Endothelial cell of umbilical vein (primary cell): ENCODE measurements at regions not wholly inside any gene's neighbourhood (a gene's known extent, or its start where the extent isn't known, plus 50 kb on each side); places are given as distances from the start of the nearest gene placed in this dataset.

Source experiments
- CTCF ChIP-seq, 2 donors: IDR thresholded peaks; 1 replicate in 1 of 2; 2 replicates in 1 of 2; pipeline ENCODE4 v1.5.1; 2011; ENCODE audit warnings: low read length in 2 of 2, mild to moderate bottlenecking in 2 of 2, moderate library complexity in 2 of 2, control low read depth in 1 of 2, inconsistent platforms in 1 of 2, low read depth in 1 of 2; ENCODE audit not compliant: insufficient read depth in 1 of 2; ENCODE audit errors: extremely low read depth in 1 of 2
- EZH2 ChIP-seq: IDR thresholded peaks from 2 replicates; pipeline ENCODE4 v1.6.1; 2012; ENCODE audit warnings: borderline replicate concordance, low read depth, mild to moderate bottlenecking, moderate library complexity, low read length, inconsistent platforms; ENCODE audit not compliant: severe bottlenecking
- JUN ChIP-seq: IDR thresholded peaks from 2 replicates; pipeline ENCODE4 v1.6.1; 2011; ENCODE audit warnings: borderline replicate concordance, low read depth; ENCODE audit not compliant: insufficient read length, insufficient read depth
- MAX ChIP-seq: IDR thresholded peaks from 2 replicates; pipeline ENCODE4 v1.6.1; 2011; ENCODE audit not compliant: insufficient read depth, insufficient read length
- MYC ChIP-seq: IDR thresholded peaks from one replicate; pipeline ENCODE4 v1.6.1; 2011; ENCODE audit warnings: mild to moderate bottlenecking, low read depth, low read length
- POLR2A ChIP-seq: IDR thresholded peaks from 2 replicates; pipeline ENCODE4 v1.6.1; 2012; ENCODE audit warnings: low read depth, mild to moderate bottlenecking, control low read depth, low read length
- POLR2AphosphoS5 ChIP-seq: IDR thresholded peaks from 2 replicates; pipeline ENCODE4 v1.6.1; 2012; ENCODE audit warnings: low read depth, mild to moderate bottlenecking, control low read depth, low read length, moderate library complexity; ENCODE audit not compliant: insufficient read depth

GRCh38 chr1:59185163-59185860, 111.6 kb upstream of the FGGY start:
- TF ChIP-seq CTCF (IDR thresholded peaks at IDR 0.05; ENCODE audit: extremely low read depth in 1 of 2, insufficient read depth in 1 of 2, low read depth in 1 of 2, low read length in 2 of 2) = no peak
- no peak for TF ChIP-seq MYC
- TF ChIP-seq POLR2AphosphoS5 = no peak
- no peak for TF ChIP-seq EZH2
- no peak for TF ChIP-seq POLR2A
- no peak for TF ChIP-seq MAX
- TF ChIP-seq JUN = no peak
